ENCODE measurements at regions not wholly inside any gene's neighbourhood (a gene's known extent, or its start where the extent isn't known, plus 50 kb on each side); places are given as distances from the start of the nearest gene placed in this dataset.
A peak's percentile ranks its signal among the peaks of the same experiment; 100 is the strongest.

GRCh38 chr15:81895723-81896122, 150.1 kb downstream of the MEX3B start:
- no peaks in the 10 kb centered on the region for H3K36me3 Mint-ChIP-seq (ENCODE audit: low read depth)
- no peak overlapping the region for H3K27ac Mint-ChIP-seq
- Histone ChIP-seq H3K9ac (ENCODE audit: extremely low read depth, low read length, poor library complexity, severe bottlenecking) (no peak overlapping the region), H3K27me3 (ENCODE audit: control insufficient read depth, insufficient read depth, low read length, poor library complexity, severe bottlenecking) (no peaks in the 10 kb centered on the region), H3K4me1 (ENCODE audit: control insufficient read depth, insufficient read depth, low read length) (no peaks in the 10 kb centered on the region), H3K27ac (ENCODE audit: low read depth, low read length) (no peak overlapping the region), H3K4me3 (ENCODE audit: low read length) (no peak overlapping the region), H3K36me3 (ENCODE audit: control insufficient read depth, insufficient read depth, low read length) (no peaks in the 10 kb centered on the region), H3K9me3 (ENCODE audit: control insufficient read depth, low read length) (no peaks in the 10 kb centered on the region)
- no CpG with 5 or more reads among the region's 2 CpGs for WGBS, 2 experiments (ENCODE audit: insufficient coverage in 1 of 2, insufficient read length in 1 of 2)
- TF ChIP-seq, protein P1, sequence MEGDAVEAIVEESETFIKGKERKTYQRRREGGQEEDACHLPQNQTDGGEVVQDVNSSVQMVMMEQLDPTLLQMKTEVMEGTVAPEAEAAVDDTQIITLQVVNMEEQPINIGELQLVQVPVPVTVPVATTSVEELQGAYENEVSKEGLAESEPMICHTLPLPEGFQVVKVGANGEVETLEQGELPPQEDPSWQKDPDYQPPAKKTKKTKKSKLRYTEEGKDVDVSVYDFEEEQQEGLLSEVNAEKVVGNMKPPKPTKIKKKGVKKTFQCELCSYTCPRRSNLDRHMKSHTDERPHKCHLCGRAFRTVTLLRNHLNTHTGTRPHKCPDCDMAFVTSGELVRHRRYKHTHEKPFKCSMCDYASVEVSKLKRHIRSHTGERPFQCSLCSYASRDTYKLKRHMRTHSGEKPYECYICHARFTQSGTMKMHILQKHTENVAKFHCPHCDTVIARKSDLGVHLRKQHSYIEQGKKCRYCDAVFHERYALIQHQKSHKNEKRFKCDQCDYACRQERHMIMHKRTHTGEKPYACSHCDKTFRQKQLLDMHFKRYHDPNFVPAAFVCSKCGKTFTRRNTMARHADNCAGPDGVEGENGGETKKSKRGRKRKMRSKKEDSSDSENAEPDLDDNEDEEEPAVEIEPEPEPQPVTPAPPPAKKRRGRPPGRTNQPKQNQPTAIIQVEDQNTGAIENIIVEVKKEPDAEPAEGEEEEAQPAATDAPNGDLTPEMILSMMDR (conservative IDR thresholded peaks at IDR 0.05), result no peak
- DNase-seq, result no peak
- no peaks in the 10 kb centered on the region for H3K27me3 Mint-ChIP-seq (ENCODE audit: insufficient read depth)
- no peaks in the 10 kb centered on the region for H3K9me3 Mint-ChIP-seq
- no peak overlapping the region for H3K4me3 Mint-ChIP-seq
- H3K4me1 Mint-ChIP-seq, result peaks cover 6% of the 10 kb centered on the region

DNA sequence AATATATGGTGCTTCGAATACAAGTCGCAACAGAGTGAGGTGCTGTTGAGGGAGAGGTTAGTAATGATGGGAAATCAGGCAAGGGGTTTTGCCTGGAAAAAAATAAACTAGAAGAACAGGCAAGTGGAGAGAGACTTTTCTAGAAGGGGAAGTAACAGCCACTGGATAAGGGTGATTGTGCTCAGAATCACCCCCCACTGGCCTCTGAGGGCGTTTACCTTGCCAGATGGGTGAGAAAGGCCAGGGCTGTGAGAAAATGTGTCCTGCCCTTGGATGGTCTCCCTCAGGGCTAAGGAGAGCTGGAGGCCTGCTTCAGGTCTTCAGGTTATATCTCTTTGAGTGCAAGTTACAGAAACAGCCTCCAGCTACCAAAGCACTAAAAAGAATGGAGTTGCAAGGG, 151.8 kb downstream of the MEX3B start:
- H3K9me3 ChIP-seq (ENCODE audit: control insufficient read depth, low read length), result no peaks in the 10 kb centered on the region
- no peaks in the 10 kb centered on the region for H3K4me1 ChIP-seq (ENCODE audit: control insufficient read depth, insufficient read depth, low read length)
- no peak overlapping the region for H3K4me3 ChIP-seq (ENCODE audit: low read length)
- no peak overlapping the region for H3K27ac ChIP-seq (ENCODE audit: low read depth, low read length)
- no peak overlapping the region for H3K27ac Mint-ChIP-seq
- H3K36me3 ChIP-seq (ENCODE audit: control insufficient read depth, insufficient read depth, low read length), result no peaks in the 10 kb centered on the region
- peak; percentile 61 for DNase-seq
- no peak overlapping the region for H3K9ac ChIP-seq (ENCODE audit: extremely low read depth, low read length, poor library complexity, severe bottlenecking)
- peaks cover 6% of the 10 kb centered on the region for H3K4me1 Mint-ChIP-seq
- H3K36me3 Mint-ChIP-seq (ENCODE audit: low read depth), result no peaks in the 10 kb centered on the region
- TF ChIP-seq, protein P1 (conservative IDR thresholded peaks at IDR 0.05), result no peak
- H3K4me3 Mint-ChIP-seq, result no peak overlapping the region
- no peaks in the 10 kb centered on the region for H3K27me3 ChIP-seq (ENCODE audit: control insufficient read depth, insufficient read depth, low read length, poor library complexity, severe bottlenecking)
- WGBS, 2 experiments (ENCODE audit: insufficient coverage in 1 of 2, insufficient read length in 1 of 2), result 75 to 89% methylated on average over 3 of the region's 3 CpGs
- H3K9me3 Mint-ChIP-seq, result no peaks in the 10 kb centered on the region
- no peaks in the 10 kb centered on the region for H3K27me3 Mint-ChIP-seq (ENCODE audit: insufficient read depth)

DNA sequence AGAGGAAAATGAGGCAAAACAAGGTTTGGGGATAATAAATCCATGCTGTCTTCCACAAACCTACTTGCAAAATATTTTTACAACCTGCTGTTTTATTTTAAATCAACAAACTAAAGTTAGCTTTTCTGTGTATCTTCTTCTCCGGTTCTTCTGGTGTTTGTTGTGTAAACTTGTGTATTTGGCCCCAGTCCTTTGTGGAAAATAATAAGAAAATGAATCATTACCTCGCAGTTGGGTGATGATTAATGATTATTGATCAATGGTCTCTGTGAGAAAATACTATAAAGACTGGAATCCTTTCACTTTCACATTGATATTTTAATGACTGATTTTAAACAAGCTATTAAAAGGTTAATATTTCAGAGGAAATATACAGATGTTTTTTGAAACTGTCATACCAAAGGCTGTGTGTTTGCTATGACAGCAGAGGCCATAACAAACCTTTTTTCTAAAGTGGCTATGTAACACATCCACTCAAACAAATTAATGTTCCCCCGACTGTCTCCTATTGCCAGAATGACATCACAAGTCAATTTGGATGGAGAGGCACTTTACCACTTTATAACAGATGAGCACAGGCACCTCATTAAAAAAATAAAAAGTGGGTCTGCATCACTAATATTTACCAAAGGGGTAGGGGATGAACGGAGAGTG, 152.5 kb downstream of the MEX3B start:
- Histone ChIP-seq H3K27me3 (ENCODE audit: control insufficient read depth, insufficient read depth, low read length, poor library complexity, severe bottlenecking) (no peaks in the 10 kb centered on the region), H3K27ac (ENCODE audit: low read depth, low read length) (no peak overlapping the region), H3K9ac (ENCODE audit: extremely low read depth, low read length, poor library complexity, severe bottlenecking) (no peak overlapping the region), H3K4me1 (ENCODE audit: control insufficient read depth, insufficient read depth, low read length) (no peaks in the 10 kb centered on the region), H3K4me3 (ENCODE audit: low read length) (no peak overlapping the region), H3K36me3 (ENCODE audit: control insufficient read depth, insufficient read depth, low read length) (no peaks in the 10 kb centered on the region), H3K9me3 (ENCODE audit: control insufficient read depth, low read length) (no peaks in the 10 kb centered on the region)
- Mint-ChIP-seq H3K27ac (no peak overlapping the region), H3K36me3 (ENCODE audit: low read depth) (no peaks in the 10 kb centered on the region), H3K4me3 (no peak overlapping the region), H3K4me1 (peaks cover 6% of the 10 kb centered on the region), H3K9me3 (no peaks in the 10 kb centered on the region), H3K27me3 (ENCODE audit: insufficient read depth) (no peaks in the 10 kb centered on the region)
- TF ChIP-seq, protein P1 (conservative IDR thresholded peaks at IDR 0.05), result no peak
- no peak for DNase-seq
- 92 to 100% methylated on average over 2 to 4 of the region's 4 CpGs for WGBS, 2 experiments (ENCODE audit: insufficient coverage in 1 of 2, insufficient read length in 1 of 2)

Data from endodermal cell (in vitro differentiated cells).